Vagina (tissue), 2 donors: ENCODE measurements at regions not wholly inside any gene's neighbourhood (a gene's known extent, or its start where the extent isn't known, plus 50 kb on each side); places are given as distances from the start of the nearest gene placed in this dataset.

ENCODE experiments used
- DNase-seq, 2 donors: peaks; one replicate each; pipeline ENCODE4 v3.0.0-alpha.2; 2017; ENCODE audit errors: extremely low spot score in 2 of 2
- H3K27ac ChIP-seq: fragments of 200-600 bp; sonication (generic); one replicate; pipeline ENCODE4 v1.5.1; 2019
- H3K27me3 ChIP-seq: fragments of 200-600 bp; sonication (generic); one replicate; pipeline ENCODE4 v1.5.1; 2019
- H3K36me3 ChIP-seq, 2 donors: fragments of 200-600 bp; sonication (generic); one replicate each; pipeline ENCODE4 v1.5.1; 2017 to 2019
- H3K4me1 ChIP-seq: fragments of 200-600 bp; sonication (generic); one replicate; pipeline ENCODE4 v1.5.1; 2019
- H3K4me3 ChIP-seq, 2 donors: fragments of 200-600 bp; sonication (generic); 1 replicate in 1 of 2; 2 replicates in 1 of 2; pipeline ENCODE4 v1.5.1; 2016 to 2019
- H3K9me3 ChIP-seq: fragments of 200-600 bp; sonication (generic); one replicate; pipeline ENCODE4 v1.5.1; 2019
- CTCF ChIP-seq, 3 experiments: fragments of 450-650 bp in 2 of 3; fragments of 200-600 bp in 1 of 3; sonication (generic) in 1 of 3; IDR thresholded peaks; one replicate each; pipeline ENCODE4 v1.5.1; 2017 to 2019; ENCODE audit warnings: antibody characterized with exemption in 3 of 3, mild to moderate bottlenecking in 2 of 3, moderate library complexity in 2 of 3
- POLR2A ChIP-seq, 2 donors: fragments of 450-650 bp; IDR thresholded peaks; one replicate each; pipeline ENCODE4 v1.6.1; 2017; ENCODE audit warnings: antibody characterized with exemption in 2 of 2, mild to moderate bottlenecking in 2 of 2, moderate library complexity in 2 of 2
- POLR2AphosphoS5 ChIP-seq, 2 donors: sonication (generic); formaldehyde crosslinking; IDR thresholded peaks; one replicate each; pipeline ENCODE4 v1.9.0; 2017; ENCODE audit warnings: antibody characterized with exemption in 2 of 2, mild to moderate bottlenecking in 2 of 2, low read depth in 1 of 2; ENCODE audit not compliant: insufficient read depth in 1 of 2
- intact Hi-C: fragments of 100-400 bp; cut with DNase I; formaldehyde crosslinking; loops from one replicate; pipeline ENCODE4 v1.15.1; 2023

GRCh38 chr22:49481659-49482399 is 345.8 kb downstream of the BRD1 start:
- peak overlapping the region; percentile 8 to 19 for H3K4me3 ChIP-seq
- intact Hi-C loops = no loop called here
- H3K36me3 ChIP-seq = no peaks in the 10 kb centered on the region
- H3K27ac ChIP-seq = no peak overlapping the region
- TF ChIP-seq CTCF (IDR thresholded peaks at IDR 0.05) = no peak
- no peak for TF ChIP-seq POLR2AphosphoS5 (IDR thresholded peaks at IDR 0.05; ENCODE audit: insufficient read depth in 1 of 2, low read depth in 1 of 2)
- TF ChIP-seq POLR2A (IDR thresholded peaks at IDR 0.05) = no peak
- no peaks in the 10 kb centered on the region for H3K27me3 ChIP-seq
- H3K4me1 ChIP-seq = peaks cover 19% of the 10 kb centered on the region
- no peak for DNase-seq
- H3K9me3 ChIP-seq = no peaks in the 10 kb centered on the region

- Histone ChIP-seq H3K36me3 (no peaks in the 10 kb centered on the region), H3K27me3 (no peaks in the 10 kb centered on the region), H3K4me1 (peaks cover 19% of the 10 kb centered on the region), H3K27ac (no peak overlapping the region), H3K9me3 (no peaks in the 10 kb centered on the region), H3K4me3 (peak overlapping the region in 1 of 2 donors; percentile 8)
- DNase-seq = peak in 1 of 2 donors; percentile 52
- TF ChIP-seq POLR2AphosphoS5 (IDR thresholded peaks at IDR 0.05; ENCODE audit: insufficient read depth in 1 of 2, low read depth in 1 of 2) (no peak), CTCF (IDR thresholded peaks at IDR 0.05) (no peak), POLR2A (IDR thresholded peaks at IDR 0.05) (no peak)
- intact Hi-C loops = no loop called here
Observed at GRCh38 chr22:49480896-49481658, 346.6 kb downstream of the BRD1 start.

- Histone ChIP-seq H3K4me3 (no peak overlapping the region), H3K36me3 (no peaks in the 10 kb centered on the region), H3K27ac (no peak overlapping the region), H3K9me3 (no peaks in the 10 kb centered on the region), H3K4me1 (peaks cover 19% of the 10 kb centered on the region), H3K27me3 (no peaks in the 10 kb centered on the region)
- TF ChIP-seq CTCF (IDR thresholded peaks at IDR 0.05) (no peak), POLR2AphosphoS5 (IDR thresholded peaks at IDR 0.05; ENCODE audit: insufficient read depth in 1 of 2, low read depth in 1 of 2) (no peak), POLR2A (IDR thresholded peaks at IDR 0.05) (no peak)
- intact Hi-C loops = no loop called here
- no peak for DNase-seq
Observed at GRCh38 chr22:49480331-49480730, 347.3 kb downstream of the BRD1 start.

GRCh38 chr22:49479566-49479965 is 348.1 kb downstream of the BRD1 start:
- Histone ChIP-seq H3K4me1 (peaks cover 19% of the 10 kb centered on the region), H3K27me3 (no peaks in the 10 kb centered on the region), H3K9me3 (no peaks in the 10 kb centered on the region), H3K27ac (no peak overlapping the region), H3K4me3 (no peak overlapping the region), H3K36me3 (no peaks in the 10 kb centered on the region)
- peak in 1 of 2 donors; percentile 82 for DNase-seq
- intact Hi-C loops = no loop called here
- TF ChIP-seq POLR2AphosphoS5 (IDR thresholded peaks at IDR 0.05; ENCODE audit: insufficient read depth in 1 of 2, low read depth in 1 of 2) (no peak), CTCF (IDR thresholded peaks at IDR 0.05) (no peak), POLR2A (IDR thresholded peaks at IDR 0.05) (no peak)
